HG03039 (cell line): ENCODE measurements at regions not wholly inside any gene's neighbourhood (a gene's known extent, or its start where the extent isn't known, plus 50 kb on each side); places are given as distances from the start of the nearest gene placed in this dataset.

Experiments
- ATAC-seq: cut with Tn5 transposase; IDR thresholded peaks from one replicate; pipeline ENCODE4 v1.9.1; 2021; ENCODE audit warnings: mild to moderate bottlenecking, moderate library complexity; ENCODE audit not compliant: unreplicated experiment

GRCh38 chr1:228867108-228867950, 132.1 kb downstream of the RHOU start:
- ATAC-seq, result no peak

- ATAC-seq, result no peak
Observed at GRCh38 chr1:228867951-228868730, 132.9 kb downstream of the RHOU start.

GRCh38 chr1:228868731-228869024, 133.4 kb downstream of the RHOU start:
- ATAC-seq, result no peak

- no peak for ATAC-seq
Observed at GRCh38 chr1:228869312-228869824, 134.1 kb downstream of the RHOU start.

GRCh38 chr1:228870041-228870713, 134.9 kb downstream of the RHOU start:
- no peak for ATAC-seq

GRCh38 chr1:228871314-228872061, 136.2 kb downstream of the RHOU start:
- ATAC-seq, result no peak

GRCh38 chr1:228872080-228872479, 136.8 kb downstream of the RHOU start:
- ATAC-seq, result no peak

GRCh38 chr1:228873709-228874108, 138.4 kb downstream of the RHOU start:
- ATAC-seq, result no peak

GRCh38 chr1:228875741-228876140, 140.5 kb downstream of the RHOU start:
- ATAC-seq, result no peak

GRCh38 chr1:228876187-228876586, 140.9 kb downstream of the RHOU start:
- ATAC-seq, result no peak

GRCh38 chr1:228879164-228879563, 143.9 kb downstream of the RHOU start:
- ATAC-seq, result no peak

- ATAC-seq, result no peak
Observed at GRCh38 chr1:228882041-228882770, 146.9 kb downstream of the RHOU start.

- no peak for ATAC-seq
Observed at GRCh38 chr1:228882771-228883450, 147.6 kb downstream of the RHOU start.

GRCh38 chr1:228883535-228883934, 148.3 kb downstream of the RHOU start:
- no peak for ATAC-seq

GRCh38 chr1:228884196-228884595, 148.9 kb downstream of the RHOU start:
- ATAC-seq, result no peak

- ATAC-seq, result no peak
Observed at GRCh38 chr1:228884615-228885566, 149.6 kb downstream of the RHOU start.

- no peak for ATAC-seq
Observed at GRCh38 chr1:228885845-228886244, 150.6 kb downstream of the RHOU start.

- no peak for ATAC-seq
Observed at GRCh38 chr1:228887101-228887500, 151.8 kb downstream of the RHOU start.
